Colon (tissue), 2 donors: ENCODE measurements at regions not wholly inside any gene's neighbourhood (a gene's known extent, or its start where the extent isn't known, plus 50 kb on each side); places are given as distances from the start of the nearest gene placed in this dataset.
"Not testable (repeated sequence)": the region's sequence is repeated elsewhere in the genome, so short reads cannot be mapped to it uniquely, and the experiment has no call there.

Source experiments
- FAIRE-seq: peaks from 2 replicates; lab custom pipeline; 2012; peaks lifted over from hg19 to GRCh38; lab: Jason Lieb, UNC
- donor health status: control.
- donor health status: control.

- no peak for FAIRE-seq
Measured at GRCh38 chr7:127530148-127530547, 55.2 kb downstream of the GCC1 start.

GRCh38 chr7:127527561-127527960 is 57.8 kb downstream of the GCC1 start:
- no peak for FAIRE-seq

- no peak for FAIRE-seq
Measured at GRCh38 chr7:127525866-127526480, 59.4 kb downstream of the GCC1 start.

- no peak for FAIRE-seq
Measured at GRCh38 chr7:127516320-127516719, 69.1 kb downstream of the GCC1 start.

GRCh38 chr7:127514499-127514898 is 70.9 kb downstream of the GCC1 start:
- FAIRE-seq: no peak

GRCh38 chr7:127513311-127513710 is 72.1 kb downstream of the GCC1 start:
- no peak for FAIRE-seq

- FAIRE-seq: no peak
Measured at GRCh38 chr7:127512663-127513062, 72.7 kb downstream of the GCC1 start.

- no peak for FAIRE-seq
Measured at GRCh38 chr7:127504715-127505114, 80.7 kb downstream of the GCC1 start.

GRCh38 chr7:127501817-127502216 is 83.6 kb downstream of the GCC1 start:
- peak; percentile 64 for FAIRE-seq

GRCh38 chr7:127487381-127487780 is 94.9 kb upstream of the ZNF800 start:
- FAIRE-seq: no peak

- no peak for FAIRE-seq
Measured at GRCh38 chr7:127486654-127487053, 94.1 kb upstream of the ZNF800 start.

- no peak for FAIRE-seq
Measured at GRCh38 chr7:127485482-127485881, 93.0 kb upstream of the ZNF800 start.

GRCh38 chr7:127484954-127485353 is 92.4 kb upstream of the ZNF800 start:
- no peak for FAIRE-seq

GRCh38 chr7:127478461-127478860 is 86.0 kb upstream of the ZNF800 start:
- no peak for FAIRE-seq

- no peak for FAIRE-seq
Measured at GRCh38 chr7:127478024-127478355, 85.5 kb upstream of the ZNF800 start.

- no peak for FAIRE-seq
Measured at GRCh38 chr7:127477295-127478023, 85.0 kb upstream of the ZNF800 start.

- FAIRE-seq: no peak
Measured at GRCh38 chr7:127476618-127477017, 84.1 kb upstream of the ZNF800 start.

GRCh38 chr7:127474457-127474856 is 81.9 kb upstream of the ZNF800 start:
- FAIRE-seq: no peak

- no peak for FAIRE-seq
Measured at GRCh38 chr7:127473409-127473808, 80.9 kb upstream of the ZNF800 start.

- FAIRE-seq: no peak
Measured at GRCh38 chr7:127460077-127460476, 67.6 kb upstream of the ZNF800 start.

- not testable (repeated sequence) for FAIRE-seq
Measured at GRCh38 chr7:127451258-127451657, 58.8 kb upstream of the ZNF800 start.

- no peak for FAIRE-seq
Measured at GRCh38 chr7:127448566-127448965, 56.1 kb upstream of the ZNF800 start.

GRCh38 chr7:127447326-127447945 is 54.9 kb upstream of the ZNF800 start:
- no peak for FAIRE-seq

- no peak for FAIRE-seq
Measured at GRCh38 chr7:127446842-127447241, 54.3 kb upstream of the ZNF800 start.
